HEK293 (cell line): ENCODE measurements at regions not wholly inside any gene's neighbourhood (a gene's known extent, or its start where the extent isn't known, plus 50 kb on each side); places are given as distances from the start of the nearest gene placed in this dataset.

Source experiments
- CTCF ChIA-PET: fragments of 350-600 bp; formaldehyde crosslinking; extraction: SDS; loops from one replicate; lab custom pipeline; 2021; ENCODE audit warnings: antibody characterized with exemption; lab: Yijun Ruan, JAX
- POLR2A ChIA-PET: fragments of 300-600 bp; formaldehyde crosslinking; extraction: SDS; loops from one replicate; lab custom pipeline; 2020; ENCODE audit warnings: antibody characterized with exemption, inconsistent platforms; lab: Yijun Ruan, JAX
- H3K27ac ChIP-seq: fragments of 200-500 bp; sonication (Bioruptor generic); 2 replicates; pipeline ENCODE4 v1.5.1; 2014; ENCODE audit warnings: low read depth, low read length, control low read depth, inconsistent platforms; ENCODE audit errors: extremely low read depth
- H3K36me3 ChIP-seq, 2 experiments: fragments of 200-500 bp in 1 of 2; sonication (Bioruptor generic) in 1 of 2; 1 replicate in 1 of 2; 2 replicates in 1 of 2; pipeline ENCODE4 v1.5.1; 2014 to 2017; ENCODE audit warnings: inconsistent platforms in 2 of 2, low read length in 2 of 2; ENCODE audit not compliant: control insufficient read depth in 2 of 2, insufficient read depth in 1 of 2
- H3K4me1 ChIP-seq: fragments of 200-500 bp; sonication (Bioruptor generic); 2 replicates; pipeline ENCODE4 v1.5.1; 2014; ENCODE audit warnings: mild to moderate bottlenecking, low read length, inconsistent platforms; ENCODE audit not compliant: control insufficient read depth, insufficient read depth
- H3K4me3 ChIP-seq: 2 replicates; pipeline ENCODE4 v1.5.1; 2011; ENCODE audit warnings: low read depth, mild to moderate bottlenecking, control low read depth, low read length, moderate library complexity
- H3K9me3 ChIP-seq: fragments of 200-500 bp; sonication (Bioruptor generic); 2 replicates; pipeline ENCODE4 v1.5.1; 2014; ENCODE audit warnings: low read depth, low read length, inconsistent platforms; ENCODE audit not compliant: control insufficient read depth, insufficient read depth
- BCL11A ChIP-seq: fragments of 450-650 bp; formaldehyde crosslinking; IDR thresholded peaks from 2 replicates; pipeline ENCODE4 v1.5.1; 2016; ENCODE audit warnings: low read depth, missing biosample characterization, missing genetic modification characterization
- KLF9 ChIP-seq: fragments of 450-650 bp; formaldehyde crosslinking; IDR thresholded peaks from 2 replicates; pipeline ENCODE4 v1.5.1; 2016; ENCODE audit warnings: missing biosample characterization, missing genetic modification characterization, low read depth
- MYNN ChIP-seq: fragments of 450-650 bp; formaldehyde crosslinking; IDR thresholded peaks from 2 replicates; pipeline ENCODE4 v1.5.1; 2016; ENCODE audit warnings: missing biosample characterization, missing genetic modification characterization, borderline replicate concordance
- YY1 ChIP-seq: fragments of 450-650 bp; formaldehyde crosslinking; IDR thresholded peaks from 2 replicates; pipeline ENCODE4 v1.5.1; 2018; ENCODE audit warnings: missing biosample characterization, missing genetic modification characterization
- ZBTB1 ChIP-seq: fragments of 450-650 bp; formaldehyde crosslinking; IDR thresholded peaks from 2 replicates; pipeline ENCODE4 v1.5.1; 2016; ENCODE audit warnings: missing biosample characterization, missing genetic modification characterization
- ZBTB11 ChIP-seq: fragments of 450-650 bp; formaldehyde crosslinking; conservative IDR thresholded peaks from 2 replicates; pipeline ENCODE4 v1.5.1; 2016; ENCODE audit warnings: low read depth, missing biosample characterization, missing genetic modification characterization
- ZFP3 ChIP-seq: fragments of 450-650 bp; formaldehyde crosslinking; IDR thresholded peaks from 2 replicates; pipeline ENCODE4 v1.5.1; 2016; ENCODE audit warnings: low read depth, missing biosample characterization, missing genetic modification characterization
- ZNF10 ChIP-seq: fragments of 450-650 bp; formaldehyde crosslinking; IDR thresholded peaks from 2 replicates; pipeline ENCODE4 v1.5.1; 2017; ENCODE audit warnings: missing biosample characterization, missing genetic modification characterization
- ZNF16 ChIP-seq: fragments of 450-650 bp; formaldehyde crosslinking; IDR thresholded peaks from 2 replicates; pipeline ENCODE4 v1.5.1; 2016; ENCODE audit warnings: low read depth, missing biosample characterization, missing genetic modification characterization
- ZNF184 ChIP-seq: fragments of 450-650 bp; IDR thresholded peaks from 2 replicates; pipeline ENCODE4 v1.5.1; 2018; ENCODE audit warnings: missing biosample characterization, mild to moderate bottlenecking, missing genetic modification characterization
- ZNF302 ChIP-seq: fragments of 450-650 bp; formaldehyde crosslinking; IDR thresholded peaks from 2 replicates; pipeline ENCODE4 v1.5.1; 2016; ENCODE audit warnings: missing biosample characterization, missing genetic modification characterization, low read depth
- ZNF354C ChIP-seq: fragments of 450-650 bp; formaldehyde crosslinking; IDR thresholded peaks from 2 replicates; pipeline ENCODE4 v1.5.1; 2016; ENCODE audit warnings: missing biosample characterization, missing genetic modification characterization, low read depth, borderline replicate concordance
- ZNF449 ChIP-seq: fragments of 450-650 bp; formaldehyde crosslinking; IDR thresholded peaks from 2 replicates; pipeline ENCODE4 v1.5.1; 2017; ENCODE audit warnings: missing biosample characterization, mild to moderate bottlenecking, missing genetic modification characterization, moderate library complexity
- ZNF514 ChIP-seq: fragments of 450-650 bp; formaldehyde crosslinking; IDR thresholded peaks from 2 replicates; pipeline ENCODE4 v1.5.1; 2016; ENCODE audit warnings: missing biosample characterization, missing genetic modification characterization
- ZNF585B ChIP-seq: fragments of 450-650 bp; formaldehyde crosslinking; IDR thresholded peaks from 2 replicates; pipeline ENCODE4 v1.5.1; 2016; ENCODE audit warnings: missing biosample characterization, missing genetic modification characterization
- ZNF629 ChIP-seq: fragments of 450-650 bp; formaldehyde crosslinking; IDR thresholded peaks from 2 replicates; pipeline ENCODE4 v1.5.1; 2017; ENCODE audit warnings: missing biosample characterization, missing genetic modification characterization
- ZNF670 ChIP-seq: fragments of 450-650 bp; formaldehyde crosslinking; IDR thresholded peaks from 2 replicates; pipeline ENCODE4 v1.5.1; 2016; ENCODE audit warnings: missing biosample characterization, missing genetic modification characterization, low read depth
- ZSCAN18 ChIP-seq: fragments of 450-650 bp; formaldehyde crosslinking; IDR thresholded peaks from 2 replicates; pipeline ENCODE4 v1.5.1; 2016; ENCODE audit warnings: missing biosample characterization, missing genetic modification characterization
- TF ChIP-seq, protein P1 (sequence below): fragments of 450-650 bp; formaldehyde crosslinking; IDR thresholded peaks from 2 replicates; pipeline ENCODE4; 2016; ENCODE audit warnings: missing biosample characterization, missing genetic modification characterization
- TF ChIP-seq, protein P2 (sequence below): fragments of 450-650 bp; formaldehyde crosslinking; IDR thresholded peaks from 2 replicates; pipeline ENCODE4 v1.5.1; 2016; ENCODE audit warnings: missing biosample characterization, missing genetic modification characterization
- TF ChIP-seq, protein P3 (sequence below): fragments of 450-650 bp; formaldehyde crosslinking; IDR thresholded peaks from 2 replicates; pipeline ENCODE4 v1.5.1; 2016; ENCODE audit warnings: missing biosample characterization, missing genetic modification characterization, low read depth

DNA sequence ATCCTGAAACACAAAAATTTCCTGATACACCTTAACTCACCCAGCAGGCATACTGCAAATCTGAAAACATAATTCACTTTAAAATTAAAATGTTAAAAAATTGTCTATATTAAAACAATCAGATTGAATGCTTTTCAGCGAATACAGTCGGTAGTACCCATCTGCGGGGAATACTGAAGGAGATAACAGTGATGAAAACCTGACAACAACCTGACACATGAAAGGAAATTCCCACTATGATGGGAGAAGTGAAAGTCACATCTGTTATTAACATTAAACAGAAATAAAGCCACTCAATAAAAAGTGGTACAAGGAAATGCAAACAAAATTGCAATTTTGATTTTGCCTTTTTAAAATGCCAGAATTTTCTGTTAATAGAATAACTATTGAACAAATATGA is 448.0 kb upstream of the SEMA3A start:
- H3K36me3 ChIP-seq: no peaks in the 10 kb centered on the region
- ChIA-PET POLR2A (no interaction called here), CTCF (no interaction called here)
- H3K27ac ChIP-seq: no peak overlapping the region
- no peak overlapping the region for H3K4me3 ChIP-seq
- TF ChIP-seq KLF9 (tag by site-specific recombination): no peak
- TF ChIP-seq ZNF354C (tag by site-specific recombination): no peak
- TF ChIP-seq ZBTB1: no peak
- TF ChIP-seq ZNF629 (tag by site-specific recombination): no peak
- no peak for TF ChIP-seq ZNF16 (tag by site-specific recombination)
- TF ChIP-seq ZNF585B (tag by site-specific recombination): no peak
- no peak for TF ChIP-seq ZNF514 (tag by site-specific recombination)
- TF ChIP-seq ZNF10 (tag by site-specific recombination): no peak
- TF ChIP-seq ZNF184 (tag by site-specific recombination): no peak
- no peak for TF ChIP-seq ZFP3 (tag by site-specific recombination)
- TF ChIP-seq, protein P1, sequence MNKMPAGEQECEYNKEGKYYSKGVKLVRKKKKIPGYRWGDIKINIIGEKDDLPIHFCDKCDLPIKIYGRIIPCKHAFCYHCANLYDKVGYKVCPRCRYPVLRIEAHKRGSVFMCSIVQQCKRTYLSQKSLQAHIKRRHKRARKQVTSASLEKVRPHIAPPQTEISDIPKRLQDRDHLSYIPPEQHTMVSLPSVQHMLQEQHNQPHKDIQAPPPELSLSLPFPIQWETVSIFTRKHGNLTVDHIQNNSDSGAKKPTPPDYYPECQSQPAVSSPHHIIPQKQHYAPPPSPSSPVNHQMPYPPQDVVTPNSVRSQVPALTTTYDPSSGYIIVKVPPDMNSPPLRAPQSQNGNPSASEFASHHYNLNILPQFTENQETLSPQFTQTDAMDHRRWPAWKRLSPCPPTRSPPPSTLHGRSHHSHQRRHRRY (tag by site-specific recombination): no peak
- TF ChIP-seq ZNF302 (tag by site-specific recombination): no peak
- no peak for TF ChIP-seq MYNN (tag by site-specific recombination)
- TF ChIP-seq, protein P2, sequence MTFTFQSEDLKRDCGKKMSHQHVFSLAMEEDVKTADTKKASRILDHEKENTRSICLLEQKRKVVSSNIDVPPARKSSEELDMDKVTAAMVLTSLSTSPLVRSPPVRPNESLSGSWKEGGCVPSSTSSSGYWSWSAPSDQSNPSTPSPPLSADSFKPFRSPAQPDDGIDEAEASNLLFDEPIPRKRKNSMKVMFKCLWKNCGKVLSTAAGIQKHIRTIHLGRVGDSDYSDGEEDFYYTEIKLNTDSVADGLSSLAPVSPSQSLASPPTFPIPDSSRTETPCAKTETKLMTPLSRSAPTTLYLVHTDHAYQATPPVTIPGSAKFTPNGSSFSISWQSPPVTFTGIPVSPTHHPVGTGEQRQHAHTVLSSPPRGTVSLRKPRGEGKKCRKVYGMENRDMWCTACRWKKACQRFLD (tag by site-specific recombination): no peak
- no peaks in the 10 kb centered on the region for H3K4me1 ChIP-seq
- H3K9me3 ChIP-seq: no peaks in the 10 kb centered on the region

- CTCF ChIA-PET: no interaction called here
- no peaks in the 10 kb centered on the region for H3K4me1 ChIP-seq
- TF ChIP-seq ZBTB11 (tag by site-specific recombination) (no peak), ZSCAN18 (no peak), YY1 (tag by site-specific recombination) (no peak), ZNF670 (tag by site-specific recombination) (no peak), ZNF449 (tag by site-specific recombination) (no peak), BCL11A (tag by site-specific recombination) (no peak)
- TF ChIP-seq, protein P3, sequence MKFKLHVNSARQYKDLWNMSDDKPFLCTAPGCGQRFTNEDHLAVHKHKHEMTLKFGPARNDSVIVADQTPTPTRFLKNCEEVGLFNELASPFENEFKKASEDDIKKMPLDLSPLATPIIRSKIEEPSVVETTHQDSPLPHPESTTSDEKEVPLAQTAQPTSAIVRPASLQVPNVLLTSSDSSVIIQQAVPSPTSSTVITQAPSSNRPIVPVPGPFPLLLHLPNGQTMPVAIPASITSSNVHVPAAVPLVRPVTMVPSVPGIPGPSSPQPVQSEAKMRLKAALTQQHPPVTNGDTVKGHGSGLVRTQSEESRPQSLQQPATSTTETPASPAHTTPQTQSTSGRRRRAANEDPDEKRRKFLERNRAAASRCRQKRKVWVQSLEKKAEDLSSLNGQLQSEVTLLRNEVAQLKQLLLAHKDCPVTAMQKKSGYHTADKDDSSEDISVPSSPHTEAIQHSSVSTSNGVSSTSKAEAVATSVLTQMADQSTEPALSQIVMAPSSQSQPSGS (tag by site-specific recombination): no peak
Measured at GRCh38 chr7:84640637-84641036, 446.0 kb upstream of the SEMA3A start.

More at GRCh38 chr7:84640637-84641036, 446.0 kb upstream of the SEMA3A start:
- H3K36me3 ChIP-seq: no peaks in the 10 kb centered on the region
- H3K27ac ChIP-seq: no peak overlapping the region
- no peaks in the 10 kb centered on the region for H3K9me3 ChIP-seq
- H3K4me3 ChIP-seq: no peak overlapping the region
- POLR2A ChIA-PET: no interaction called here
